ENCODE measurements at regions not wholly inside any gene's neighbourhood (a gene's known extent, or its start where the extent isn't known, plus 50 kb on each side); places are given as distances from the start of the nearest gene placed in this dataset.
A peak's percentile ranks its signal among the peaks of the same experiment; 100 is the strongest.

- no peak overlapping the region for H3K9ac ChIP-seq (ENCODE audit: low read depth, low read length, poor library complexity, severe bottlenecking)
- H3K4me2 ChIP-seq (ENCODE audit: low read depth, low read length, poor library complexity, severe bottlenecking), result no peak overlapping the region
- no peak for TF ChIP-seq CTCF (conservative IDR thresholded peaks at IDR 0.05; ENCODE audit: low read length)
- TF ChIP-seq EZH2phosphoT487 (IDR thresholded peaks at IDR 0.05; ENCODE audit: borderline replicate concordance), result no peak
- H3K36me3 ChIP-seq (ENCODE audit: insufficient read depth, low read length), result no peaks in the 10 kb centered on the region
- H3K27me3 ChIP-seq (ENCODE audit: insufficient read depth, low read length, poor library complexity, severe bottlenecking), result no peaks in the 10 kb centered on the region
- no peaks in the 10 kb centered on the region for H4K20me1 ChIP-seq (ENCODE audit: insufficient read depth, low read length, poor library complexity, severe bottlenecking)
- H3K9me3 ChIP-seq (ENCODE audit: insufficient read depth, low read depth, low read length), result no peaks in the 10 kb centered on the region
- H3K9me2 ChIP-seq (replicated peaks; ENCODE audit: low read depth, low read length), result no peaks in the 10 kb centered on the region
- peaks cover 7% of the 10 kb centered on the region for H3K4me1 ChIP-seq (ENCODE audit: insufficient read depth, low read length, poor library complexity, severe bottlenecking)
- no peak overlapping the region for H2AFZ ChIP-seq (ENCODE audit: low read length)
- H3K4me3 ChIP-seq (ENCODE audit: low read length, poor library complexity, severe bottlenecking), result no peak overlapping the region
- H3K79me2 ChIP-seq (ENCODE audit: insufficient read depth, low read length), result no peaks in the 10 kb centered on the region
- no peaks in the 10 kb centered on the region for H3F3A ChIP-seq (ENCODE audit: low read depth)
Measured at GRCh38 chr3:43958005-43958770, 267.4 kb downstream of the ABHD5 start.

GRCh38 chr3:43958973-43959372 lies 268.2 kb downstream of the ABHD5 start:
- no peaks in the 10 kb centered on the region for H4K20me1 ChIP-seq (ENCODE audit: insufficient read depth, low read length, poor library complexity, severe bottlenecking)
- no peak overlapping the region for H2AFZ ChIP-seq (ENCODE audit: low read length)
- H3K9ac ChIP-seq (ENCODE audit: low read depth, low read length, poor library complexity, severe bottlenecking), result no peak overlapping the region
- H3K79me2 ChIP-seq (ENCODE audit: insufficient read depth, low read length), result no peaks in the 10 kb centered on the region
- no peak overlapping the region for H3K4me2 ChIP-seq (ENCODE audit: low read depth, low read length, poor library complexity, severe bottlenecking)
- no peaks in the 10 kb centered on the region for H3K9me2 ChIP-seq (replicated peaks; ENCODE audit: low read depth, low read length)
- no peak overlapping the region for H3K4me3 ChIP-seq (ENCODE audit: low read length, poor library complexity, severe bottlenecking)
- H3K27me3 ChIP-seq (ENCODE audit: insufficient read depth, low read length, poor library complexity, severe bottlenecking), result no peaks in the 10 kb centered on the region
- TF ChIP-seq EZH2phosphoT487 (IDR thresholded peaks at IDR 0.05; ENCODE audit: borderline replicate concordance) (no peak), CTCF (conservative IDR thresholded peaks at IDR 0.05; ENCODE audit: low read length) (no peak)
- H3K4me1 ChIP-seq (ENCODE audit: insufficient read depth, low read length, poor library complexity, severe bottlenecking), result peaks cover 7% of the 10 kb centered on the region
- no peaks in the 10 kb centered on the region for H3K9me3 ChIP-seq (ENCODE audit: insufficient read depth, low read depth, low read length)
- no peaks in the 10 kb centered on the region for H3F3A ChIP-seq (ENCODE audit: low read depth)
- H3K36me3 ChIP-seq (ENCODE audit: insufficient read depth, low read length), result no peaks in the 10 kb centered on the region

GRCh38 chr3:43959498-43960447 lies 269.0 kb downstream of the ABHD5 start:
- Histone ChIP-seq H2AFZ (ENCODE audit: low read length) (peak overlapping the region; percentile 26; the same call in 1 of the 2 replicates), H3K36me3 (ENCODE audit: insufficient read depth, low read length) (no peaks in the 10 kb centered on the region), H3K27me3 (ENCODE audit: insufficient read depth, low read length, poor library complexity, severe bottlenecking) (no peaks in the 10 kb centered on the region), H3K9me2 (replicated peaks; ENCODE audit: low read depth, low read length) (no peaks in the 10 kb centered on the region), H3K4me2 (ENCODE audit: low read depth, low read length, poor library complexity, severe bottlenecking) (no peak overlapping the region), H4K20me1 (ENCODE audit: insufficient read depth, low read length, poor library complexity, severe bottlenecking) (no peaks in the 10 kb centered on the region), H3K9ac (ENCODE audit: low read depth, low read length, poor library complexity, severe bottlenecking) (no peak overlapping the region), H3K79me2 (ENCODE audit: insufficient read depth, low read length) (no peaks in the 10 kb centered on the region), H3K4me1 (ENCODE audit: insufficient read depth, low read length, poor library complexity, severe bottlenecking) (peaks cover 7% of the 10 kb centered on the region), H3K9me3 (ENCODE audit: insufficient read depth, low read depth, low read length) (no peaks in the 10 kb centered on the region), H3K4me3 (ENCODE audit: low read length, poor library complexity, severe bottlenecking) (no peak overlapping the region), H3F3A (ENCODE audit: low read depth) (no peaks in the 10 kb centered on the region)
- no peak for TF ChIP-seq CTCF (conservative IDR thresholded peaks at IDR 0.05; ENCODE audit: low read length)
- TF ChIP-seq EZH2phosphoT487 (IDR thresholded peaks at IDR 0.05; ENCODE audit: borderline replicate concordance), result no peak

All from Loucy (cell line).